Skeletal muscle satellite cell (primary cell): ENCODE measurements at regions not wholly inside any gene's neighbourhood (a gene's known extent, or its start where the extent isn't known, plus 50 kb on each side); places are given as distances from the start of the nearest gene placed in this dataset.

Source experiments
- H3K27me3 ChIP-seq: 2 replicates; pipeline ENCODE4 v1.7.0; 2013; ENCODE audit warnings: low read length; ENCODE audit not compliant: control insufficient read depth, insufficient read depth
- H3K36me3 ChIP-seq: 2 replicates; pipeline ENCODE4 v1.7.0; 2013; ENCODE audit warnings: mild to moderate bottlenecking, control low read depth, low read length; ENCODE audit not compliant: insufficient read depth
- H3K4me1 ChIP-seq: 2 replicates; pipeline ENCODE4 v1.7.0; 2013; ENCODE audit warnings: low read length; ENCODE audit not compliant: control insufficient read depth, insufficient read depth
- H3K4me2 ChIP-seq: 2 replicates; pipeline ENCODE4 v1.7.0; 2013; ENCODE audit warnings: mild to moderate bottlenecking, low read length
- H3K4me3 ChIP-seq: 2 replicates; pipeline ENCODE4 v1.7.0; 2013; ENCODE audit warnings: low read length
- H3K9ac ChIP-seq: 2 replicates; pipeline ENCODE4 v1.7.0; 2013; ENCODE audit warnings: mild to moderate bottlenecking, low read depth, low read length, moderate library complexity
- H3K9me3 ChIP-seq: replicated peaks from 2 replicates; pipeline ENCODE4 v1.7.0; 2013; ENCODE audit warnings: mild to moderate bottlenecking, control low read depth, low read length

DNA sequence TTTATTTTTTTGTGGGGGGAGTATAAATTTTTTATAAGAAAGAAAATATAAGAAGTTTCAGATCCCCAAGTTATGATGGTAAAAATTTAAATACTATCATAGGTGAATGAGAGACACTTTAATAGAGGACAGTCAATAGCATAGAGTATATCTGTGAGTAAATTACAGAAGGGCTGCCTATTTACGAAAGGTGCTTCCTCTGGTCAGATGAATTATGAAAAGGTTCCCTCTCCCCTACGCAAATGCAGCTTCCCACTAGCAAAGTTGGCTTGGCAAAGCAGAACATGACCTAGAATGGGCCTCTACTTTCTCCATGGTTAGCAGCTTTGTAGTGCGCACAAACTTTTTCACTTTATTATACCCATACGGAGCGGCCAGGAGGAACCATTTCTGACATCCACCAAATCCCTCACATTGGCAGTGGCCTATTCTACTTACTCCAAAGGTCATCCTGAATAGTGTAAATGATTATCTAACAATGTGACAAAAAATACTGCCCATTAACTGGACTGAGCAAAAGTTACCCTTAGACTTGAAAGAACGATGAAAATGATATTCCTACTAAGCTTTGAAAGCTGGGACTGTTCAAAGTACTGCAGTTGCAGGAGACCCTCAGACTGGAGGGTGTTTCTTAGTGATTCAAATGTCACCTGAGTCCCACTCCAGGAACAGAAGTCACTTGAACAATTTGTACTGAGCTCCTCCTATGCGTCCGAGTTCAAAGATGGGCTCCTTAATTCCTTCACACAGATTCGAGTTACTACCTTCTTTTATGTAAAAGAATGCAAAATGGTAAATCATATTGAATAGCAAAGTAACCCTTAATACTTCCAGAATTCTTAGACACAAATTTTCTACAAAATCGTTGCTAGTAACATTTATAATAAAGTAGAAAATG is 148.5 kb downstream of the NOL4 start:
- no peak overlapping the region for H3K4me2 ChIP-seq
- no peak overlapping the region for H3K9ac ChIP-seq
- no peak overlapping the region for H3K4me3 ChIP-seq
- no peaks in the 10 kb centered on the region for H3K4me1 ChIP-seq
- no peaks in the 10 kb centered on the region for H3K27me3 ChIP-seq
- H3K9me3 ChIP-seq: no peaks in the 10 kb centered on the region
- no peaks in the 10 kb centered on the region for H3K36me3 ChIP-seq

DNA sequence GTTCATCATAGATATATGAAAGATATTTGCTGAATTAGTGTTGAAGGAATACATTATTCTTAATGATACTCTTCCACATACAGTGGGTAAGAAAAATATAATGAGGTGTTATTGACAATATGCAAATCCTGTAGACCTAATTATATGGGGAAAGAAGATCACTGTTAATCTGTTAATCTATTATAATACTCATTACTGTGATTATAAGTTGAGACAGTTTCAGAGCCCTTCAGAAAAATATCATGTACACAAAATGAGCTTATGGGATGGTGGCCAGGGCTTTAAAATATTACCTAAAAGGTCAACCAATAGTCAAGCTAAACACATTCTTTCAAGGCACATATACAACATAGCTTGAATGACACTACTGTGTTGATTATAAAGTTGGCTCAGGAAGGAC is 163.5 kb downstream of the NOL4 start:
- no peaks in the 10 kb centered on the region for H3K27me3 ChIP-seq
- no peaks in the 10 kb centered on the region for H3K9me3 ChIP-seq
- H3K4me3 ChIP-seq: no peak overlapping the region
- H3K36me3 ChIP-seq: no peaks in the 10 kb centered on the region
- H3K4me2 ChIP-seq: no peak overlapping the region
- H3K4me1 ChIP-seq: no peaks in the 10 kb centered on the region
- no peak overlapping the region for H3K9ac ChIP-seq

DNA sequence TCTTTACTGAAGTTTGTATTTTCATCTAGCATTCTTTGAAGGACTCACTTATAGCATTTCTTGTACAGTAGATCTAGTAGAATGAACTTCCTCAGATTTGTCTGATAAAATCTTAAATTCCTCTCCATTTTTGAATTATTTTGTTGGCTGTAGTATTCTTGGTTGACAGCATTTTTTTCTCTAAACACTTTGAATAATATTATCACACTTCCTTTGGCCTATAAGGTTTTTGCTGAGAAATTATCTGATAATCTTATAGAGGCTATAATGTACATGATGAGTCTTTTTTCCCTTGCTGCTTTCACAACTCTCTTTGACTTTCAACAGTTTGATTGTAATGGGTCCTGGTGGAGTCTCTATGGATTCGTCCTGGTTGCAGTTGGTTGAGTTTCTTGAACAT is 169.5 kb downstream of the NOL4 start:
- Histone ChIP-seq H3K4me2 (no peak overlapping the region), H3K4me3 (no peak overlapping the region), H3K36me3 (no peaks in the 10 kb centered on the region), H3K9ac (no peak overlapping the region), H3K9me3 (no peaks in the 10 kb centered on the region), H3K27me3 (no peaks in the 10 kb centered on the region), H3K4me1 (no peaks in the 10 kb centered on the region)

DNA sequence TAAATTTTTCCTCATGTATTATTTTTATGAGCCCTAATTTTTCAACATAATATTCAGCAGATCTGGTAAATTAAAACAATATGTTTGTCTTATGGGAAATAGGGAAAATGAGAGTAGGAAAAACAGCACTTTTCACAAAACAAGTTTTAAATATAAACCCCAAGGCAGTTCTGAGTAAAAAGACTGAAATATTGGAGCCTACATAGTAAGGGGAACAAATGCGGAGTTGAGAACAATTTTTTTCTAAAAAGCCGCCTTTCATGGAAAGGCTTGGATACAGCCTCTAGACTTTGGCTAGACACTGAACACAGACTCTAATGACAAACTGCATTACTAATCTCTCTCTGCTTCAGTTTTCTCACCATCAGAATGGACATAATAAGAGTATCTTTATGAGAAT is 174.1 kb downstream of the NOL4 start:
- Histone ChIP-seq H3K4me3 (no peak overlapping the region), H3K9ac (no peak overlapping the region), H3K27me3 (no peaks in the 10 kb centered on the region), H3K4me1 (no peaks in the 10 kb centered on the region), H3K4me2 (no peak overlapping the region), H3K36me3 (no peaks in the 10 kb centered on the region), H3K9me3 (no peaks in the 10 kb centered on the region)

DNA sequence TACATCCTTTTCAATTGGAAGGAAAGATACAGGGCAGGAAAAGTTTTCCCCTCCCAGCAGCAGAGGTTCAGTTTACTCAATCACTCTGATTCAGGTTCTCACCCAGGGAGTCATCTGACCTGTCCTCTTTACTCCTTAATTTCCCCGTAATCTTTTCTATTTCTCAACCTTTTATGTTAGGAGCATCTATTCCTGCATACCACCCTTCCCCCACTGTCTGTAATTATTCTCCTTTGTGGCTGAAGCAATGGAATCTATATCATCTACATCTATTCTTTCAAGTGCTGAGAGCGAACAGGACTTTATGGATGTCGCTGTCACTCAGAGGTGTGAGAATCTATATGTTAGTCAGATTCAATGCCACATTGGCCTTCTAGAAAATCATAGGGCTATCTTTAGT is 175.2 kb downstream of the NOL4 start:
- Histone ChIP-seq H3K4me2 (no peak overlapping the region), H3K36me3 (no peaks in the 10 kb centered on the region), H3K9me3 (no peaks in the 10 kb centered on the region), H3K4me3 (no peak overlapping the region), H3K4me1 (no peaks in the 10 kb centered on the region), H3K27me3 (no peaks in the 10 kb centered on the region), H3K9ac (no peak overlapping the region)

DNA sequence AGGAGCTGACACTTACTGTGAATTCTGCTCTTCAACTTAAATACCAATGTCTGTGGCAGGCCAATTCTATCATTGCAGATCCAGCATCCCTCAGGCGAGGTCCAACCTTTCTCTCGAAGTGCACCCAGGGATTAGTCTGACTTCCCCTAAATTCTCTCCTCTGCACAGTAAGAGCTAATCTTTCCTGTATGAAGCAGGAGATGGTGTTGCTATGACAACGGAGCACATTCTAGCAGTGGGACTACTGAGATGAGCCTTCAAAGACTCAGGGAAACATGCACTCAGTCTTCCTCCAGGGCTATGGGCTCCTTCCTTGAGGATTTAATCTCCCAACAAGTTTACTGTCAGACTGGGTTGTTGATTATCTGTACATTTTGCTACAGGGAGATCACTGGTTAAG is 176.3 kb downstream of the NOL4 start:
- H3K4me1 ChIP-seq: no peaks in the 10 kb centered on the region
- no peaks in the 10 kb centered on the region for H3K9me3 ChIP-seq
- no peaks in the 10 kb centered on the region for H3K27me3 ChIP-seq
- no peak overlapping the region for H3K4me3 ChIP-seq
- H3K9ac ChIP-seq: no peak overlapping the region
- no peaks in the 10 kb centered on the region for H3K36me3 ChIP-seq
- H3K4me2 ChIP-seq: no peak overlapping the region

DNA sequence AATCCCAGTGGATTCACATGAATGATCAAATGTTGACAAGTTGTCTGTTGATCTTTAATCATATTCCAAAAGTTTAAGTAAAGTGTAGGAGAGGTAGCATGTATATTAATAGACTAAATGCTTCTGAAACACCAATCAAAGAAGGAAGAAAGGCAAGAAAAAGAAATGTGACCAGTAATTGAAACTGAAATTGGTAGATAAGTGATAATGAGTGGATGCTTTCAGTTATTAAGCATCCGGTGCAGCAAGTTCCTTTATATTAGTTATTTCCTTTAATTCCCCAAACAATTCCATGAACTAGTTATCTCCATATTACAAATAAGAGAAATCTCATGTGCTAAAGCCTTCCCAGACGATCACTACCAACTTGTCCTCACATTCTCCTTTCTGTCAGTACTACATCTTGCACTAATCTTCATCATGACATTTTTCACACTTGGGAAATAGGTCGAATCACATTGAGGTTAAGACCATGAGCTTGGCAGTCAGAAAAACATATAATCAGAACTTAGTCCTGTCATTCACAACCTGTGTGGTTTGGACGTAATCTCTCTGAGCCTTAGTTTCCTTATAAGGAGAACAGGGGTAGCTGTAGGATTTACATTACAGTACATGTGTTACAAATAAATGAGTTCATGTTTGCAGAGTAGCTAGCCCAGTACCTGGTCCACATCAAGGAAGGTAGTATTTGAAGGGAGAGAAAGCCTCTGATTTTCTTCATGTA is 182.1 kb downstream of the NOL4 start:
- no peaks in the 10 kb centered on the region for H3K4me1 ChIP-seq
- H3K4me2 ChIP-seq: no peak overlapping the region

DNA sequence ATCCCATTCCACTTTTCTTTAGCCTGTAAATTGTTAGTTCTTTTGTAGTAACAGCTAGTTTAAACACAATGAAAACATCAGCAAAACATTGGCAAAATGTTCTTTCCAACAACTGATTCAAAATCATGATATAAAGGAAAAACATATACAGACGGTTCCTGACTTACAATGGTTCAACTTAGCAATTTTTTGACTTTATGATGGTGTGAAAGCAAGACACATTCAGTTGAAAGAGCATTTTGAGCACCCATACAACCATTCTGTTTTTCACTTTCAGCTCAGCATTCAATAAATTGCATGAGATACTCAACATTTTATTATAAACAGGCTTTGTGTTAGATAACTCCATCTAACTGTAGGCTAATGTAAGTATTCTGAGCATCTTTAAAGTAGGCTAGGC is 185.1 kb downstream of the NOL4 start:
- Histone ChIP-seq H3K9ac (no peak overlapping the region), H3K4me3 (no peak overlapping the region), H3K9me3 (no peaks in the 10 kb centered on the region), H3K4me1 (no peaks in the 10 kb centered on the region), H3K4me2 (no peak overlapping the region), H3K36me3 (no peaks in the 10 kb centered on the region), H3K27me3 (no peaks in the 10 kb centered on the region)

More for the DNA sequence above, 182.1 kb downstream of the NOL4 start:
- H3K4me3 ChIP-seq: no peak overlapping the region
- no peak overlapping the region for H3K9ac ChIP-seq
- H3K36me3 ChIP-seq: no peaks in the 10 kb centered on the region
- no peaks in the 10 kb centered on the region for H3K27me3 ChIP-seq
- H3K9me3 ChIP-seq: no peaks in the 10 kb centered on the region

DNA sequence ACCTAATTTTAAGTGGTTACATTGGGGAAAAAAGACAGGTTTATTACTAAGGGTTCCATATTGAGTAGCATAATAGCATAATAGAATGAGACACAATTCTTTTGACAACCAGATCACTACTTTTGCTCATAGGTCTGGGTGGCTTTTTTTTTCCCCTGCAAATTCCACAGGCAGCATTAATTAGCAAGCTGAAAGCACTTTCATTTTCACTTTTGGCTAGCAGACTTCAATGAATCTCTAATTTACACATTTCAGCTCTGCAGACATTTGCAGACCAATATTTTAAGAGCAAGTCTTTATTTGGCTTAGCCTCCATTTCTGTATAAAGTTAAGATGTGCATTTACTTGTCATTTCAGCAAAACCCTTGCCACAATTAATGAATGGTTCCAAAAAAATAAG is 185.5 kb downstream of the NOL4 start:
- H3K9ac ChIP-seq: no peak overlapping the region
- no peak overlapping the region for H3K4me2 ChIP-seq
- no peak overlapping the region for H3K4me3 ChIP-seq
- H3K27me3 ChIP-seq: no peaks in the 10 kb centered on the region
- H3K9me3 ChIP-seq: no peaks in the 10 kb centered on the region
- no peaks in the 10 kb centered on the region for H3K4me1 ChIP-seq
- H3K36me3 ChIP-seq: no peaks in the 10 kb centered on the region

DNA sequence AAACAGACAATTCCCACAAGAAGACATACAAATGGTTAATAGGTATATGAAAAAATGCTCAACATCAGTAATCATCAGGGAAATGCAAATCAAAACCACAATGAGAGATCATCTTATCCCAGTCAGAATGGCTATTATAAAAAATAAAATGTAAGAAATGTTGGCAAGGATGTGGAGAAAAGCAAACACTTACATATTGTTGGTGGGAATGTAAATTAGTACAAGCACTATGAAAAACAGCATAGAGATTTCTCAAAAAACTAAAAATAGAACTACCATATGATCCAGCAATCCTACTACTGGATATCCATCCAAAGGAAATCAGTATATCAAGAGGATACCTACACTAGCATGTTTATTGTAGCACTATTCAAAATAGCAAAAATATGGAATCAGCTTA is 186.6 kb downstream of the NOL4 start:
- Histone ChIP-seq H3K9ac (no peak overlapping the region), H3K36me3 (no peaks in the 10 kb centered on the region), H3K4me1 (no peaks in the 10 kb centered on the region), H3K9me3 (no peaks in the 10 kb centered on the region), H3K4me3 (no peak overlapping the region), H3K4me2 (no peak overlapping the region), H3K27me3 (no peaks in the 10 kb centered on the region)

DNA sequence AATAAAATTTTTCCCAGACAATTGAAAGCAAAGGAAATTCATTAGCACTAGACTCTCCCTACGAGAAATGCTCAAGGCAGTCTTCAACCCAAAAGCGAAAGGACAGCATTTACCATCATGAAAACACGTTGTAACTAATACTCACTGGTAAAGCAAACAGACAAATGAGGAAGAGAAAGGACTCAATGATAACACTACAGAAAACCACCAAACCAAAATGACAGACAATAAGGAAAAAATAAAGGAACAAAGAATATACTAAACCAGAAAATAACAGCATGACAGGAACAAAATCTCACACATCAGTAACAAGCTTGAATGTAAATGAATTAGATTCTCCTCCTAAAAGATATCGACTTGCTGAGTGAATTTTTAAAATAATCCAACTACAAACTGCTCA is 190.7 kb downstream of the NOL4 start:
- H3K4me3 ChIP-seq: no peak overlapping the region
- H3K4me2 ChIP-seq: no peak overlapping the region
- no peaks in the 10 kb centered on the region for H3K9me3 ChIP-seq
- no peaks in the 10 kb centered on the region for H3K27me3 ChIP-seq
- no peaks in the 10 kb centered on the region for H3K36me3 ChIP-seq
- no peak overlapping the region for H3K9ac ChIP-seq
- H3K4me1 ChIP-seq: no peaks in the 10 kb centered on the region

DNA sequence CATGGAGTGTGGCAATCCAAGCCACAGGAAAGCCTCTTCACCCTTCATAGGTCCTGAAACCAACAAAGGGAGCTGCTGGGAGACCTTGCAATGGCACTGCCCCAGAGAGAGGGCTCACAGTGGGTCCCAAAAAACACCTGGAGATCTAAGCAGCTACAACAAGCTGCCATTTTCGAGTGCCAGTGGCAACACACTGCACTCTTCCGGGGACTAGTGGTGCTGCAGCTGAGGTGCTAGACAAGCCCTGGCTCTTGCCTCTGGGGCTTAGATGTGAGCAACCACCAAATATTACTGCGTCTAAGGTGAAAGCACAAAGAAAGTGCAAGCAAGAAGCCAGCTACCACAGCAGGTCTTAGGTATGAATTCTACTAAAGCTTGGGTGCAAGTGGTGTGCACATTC is 192.9 kb downstream of the NOL4 start:
- Histone ChIP-seq H3K36me3 (no peaks in the 10 kb centered on the region), H3K27me3 (no peaks in the 10 kb centered on the region), H3K4me2 (no peak overlapping the region), H3K9me3 (no peaks in the 10 kb centered on the region), H3K9ac (no peak overlapping the region), H3K4me3 (no peak overlapping the region), H3K4me1 (no peaks in the 10 kb centered on the region)
